ENCODE measurements at regions not wholly inside any gene's neighbourhood (a gene's known extent, or its start where the extent isn't known, plus 50 kb on each side); places are given as distances from the start of the nearest gene placed in this dataset.

- Histone ChIP-seq H3K27ac (ENCODE audit: extremely low read length, insufficient read depth, low read length) (no peak overlapping the region), H3K79me2 (ENCODE audit: insufficient read depth, low read length) (no peaks in the 10 kb centered on the region), H3K36me3 (replicated peaks in 1 of 2; ENCODE audit: control insufficient read depth in 1 of 2, insufficient read depth in 2 of 2, low read length in 2 of 2) (no peaks in the 10 kb centered on the region), H3K4me2 (ENCODE audit: low read depth, low read length) (no peak overlapping the region), H3K9ac (ENCODE audit: insufficient read depth, low read depth, low read length) (no peak overlapping the region), H3K27me3 (ENCODE audit: control insufficient read depth in 1 of 2, insufficient read depth in 2 of 2, low read length in 2 of 2) (no peaks in the 10 kb centered on the region), H3K4me1 (ENCODE audit: insufficient read depth, low read length) (no peaks in the 10 kb centered on the region), H4K20me1 (ENCODE audit: insufficient read depth, low read length) (no peaks in the 10 kb centered on the region), H2AFZ (ENCODE audit: low read length) (no peak overlapping the region), H3K4me3 (replicated peaks in 1 of 3; ENCODE audit: insufficient read depth in 1 of 3, low read depth in 2 of 3, low read length in 3 of 3) (no peak overlapping the region), H3K9me3 (ENCODE audit: low read length) (no peaks in the 10 kb centered on the region)
- intact Hi-C loops (cut with micrococcal nuclease; ENCODE audit: unreplicated experiment) (no loop called here), in situ Hi-C loops (cut with HindIII; ENCODE audit: extremely low pct_ligation_motif_present, low pct_unique_long_range_greater_than_20kb) (loop anchor here (5.0 kb wide), 1 partner anchor 126 kb away; no protein-coding TSS in a partner anchor)
- POLR2A ChIA-PET, result no interaction called here
- no TSS peak for BruUV-seq (replicated peaks)
- FAIRE-seq (no peak), DNase-seq (ENCODE audit: low spot score) (no peak), ATAC-seq (no peak)
- CTCF ChIA-PET (ENCODE audit: low intra/inter-chr PET ratio, low total read pairs), result no interaction called here
- 59% methylated on average over 6 of the region's 10 CpGs for WGBS (ENCODE audit: low lambda C conversion rate)
- TF ChIP-seq UBTF (CRISPR knock-in tag; IDR thresholded peaks at IDR 0.05) (no peak), ZNF383 (CRISPR knock-in tag; IDR thresholded peaks at IDR 0.05; ENCODE audit: borderline replicate concordance) (no peak), ATF6 (CRISPR knock-in tag; conservative IDR thresholded peaks at IDR 0.05) (no peak), ZNF558 (CRISPR knock-in tag; IDR thresholded peaks at IDR 0.05; ENCODE audit: borderline replicate concordance) (no peak), ZSCAN29 (CRISPR knock-in tag; conservative IDR thresholded peaks at IDR 0.05) (no peak), PTBP1 (IDR thresholded peaks at IDR 0.05; ENCODE audit: low read depth, low read length, poor library complexity, severe bottlenecking) (no peak), GZF1 (CRISPR knock-in tag; IDR thresholded peaks at IDR 0.05) (no peak), ZNF687 (CRISPR knock-in tag; IDR thresholded peaks at IDR 0.05) (no peak), EP300 (IDR thresholded peaks at IDR 0.05; ENCODE audit: low read depth in 2 of 2, low read length in 2 of 2) (no peak), EP300 (CRISPR knock-in tag; IDR thresholded peaks at IDR 0.05; ENCODE audit: borderline replicate concordance) (no peak), SMAD9 (CRISPR knock-in tag; IDR thresholded peaks at IDR 0.05) (no peak), BCL3 (CRISPR knock-in tag; IDR thresholded peaks at IDR 0.05) (no peak), ZNF740 (CRISPR knock-in tag; IDR thresholded peaks at IDR 0.05) (no peak)
These were observed 261.7 kb downstream of the BUD13 start for GRCh38 chr11:116510886-116511650.

Measured in HepG2 (cell line).